SK-N-DZ (cell line): ENCODE measurements at regions not wholly inside any gene's neighbourhood (a gene's known extent, or its start where the extent isn't known, plus 50 kb on each side); places are given as distances from the start of the nearest gene placed in this dataset.
"Not testable (repeated sequence)": the region's sequence is repeated elsewhere in the genome, so short reads cannot be mapped to it uniquely, and the experiment has no call there.

Experiments
- DNase-seq: peaks from one replicate; pipeline ENCODE4 v3.0.0-alpha.2; 2015; ENCODE audit warnings: low spot score

DNA sequence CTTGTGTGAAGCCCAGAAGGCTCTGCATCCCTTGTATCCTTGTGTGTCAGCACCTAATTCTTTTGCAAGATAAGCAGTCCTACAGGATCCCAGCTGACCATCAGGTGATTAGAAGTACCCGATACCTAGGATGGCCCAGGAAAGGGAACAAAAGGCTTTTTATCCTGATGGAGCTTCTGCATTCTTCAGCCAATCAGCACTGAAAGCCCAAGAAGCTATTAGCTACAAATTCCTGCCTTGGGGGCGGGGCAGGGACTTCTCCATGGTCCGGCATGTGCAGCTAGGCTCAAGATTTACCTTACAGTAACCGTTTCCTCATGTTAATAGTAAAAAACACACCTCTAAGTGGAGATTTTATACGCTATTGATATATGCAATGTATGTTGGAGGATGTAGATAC lies 264.6 kb upstream of the THUMPD2 start:
- DNase-seq: no peak

DNA sequence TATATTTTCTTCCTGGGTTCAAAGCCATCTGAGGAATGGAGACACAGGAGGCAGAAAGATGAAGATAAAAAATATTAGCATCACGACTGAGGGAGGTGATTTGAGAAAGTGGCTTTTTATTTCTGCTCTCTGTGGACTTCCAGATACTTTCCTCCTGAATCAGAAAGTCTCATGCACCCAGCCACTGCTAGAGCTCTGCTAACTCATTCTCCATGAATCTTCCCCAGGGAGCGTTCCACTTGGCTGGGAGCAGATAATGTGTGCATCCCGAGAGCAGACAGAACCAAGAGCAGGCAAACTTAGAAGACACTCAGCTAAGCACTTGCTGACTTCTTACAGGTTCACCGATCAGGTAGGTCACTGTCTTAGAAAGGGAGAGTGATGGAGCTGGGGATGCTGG lies 264.1 kb upstream of the THUMPD2 start:
- no peak for DNase-seq

DNA sequence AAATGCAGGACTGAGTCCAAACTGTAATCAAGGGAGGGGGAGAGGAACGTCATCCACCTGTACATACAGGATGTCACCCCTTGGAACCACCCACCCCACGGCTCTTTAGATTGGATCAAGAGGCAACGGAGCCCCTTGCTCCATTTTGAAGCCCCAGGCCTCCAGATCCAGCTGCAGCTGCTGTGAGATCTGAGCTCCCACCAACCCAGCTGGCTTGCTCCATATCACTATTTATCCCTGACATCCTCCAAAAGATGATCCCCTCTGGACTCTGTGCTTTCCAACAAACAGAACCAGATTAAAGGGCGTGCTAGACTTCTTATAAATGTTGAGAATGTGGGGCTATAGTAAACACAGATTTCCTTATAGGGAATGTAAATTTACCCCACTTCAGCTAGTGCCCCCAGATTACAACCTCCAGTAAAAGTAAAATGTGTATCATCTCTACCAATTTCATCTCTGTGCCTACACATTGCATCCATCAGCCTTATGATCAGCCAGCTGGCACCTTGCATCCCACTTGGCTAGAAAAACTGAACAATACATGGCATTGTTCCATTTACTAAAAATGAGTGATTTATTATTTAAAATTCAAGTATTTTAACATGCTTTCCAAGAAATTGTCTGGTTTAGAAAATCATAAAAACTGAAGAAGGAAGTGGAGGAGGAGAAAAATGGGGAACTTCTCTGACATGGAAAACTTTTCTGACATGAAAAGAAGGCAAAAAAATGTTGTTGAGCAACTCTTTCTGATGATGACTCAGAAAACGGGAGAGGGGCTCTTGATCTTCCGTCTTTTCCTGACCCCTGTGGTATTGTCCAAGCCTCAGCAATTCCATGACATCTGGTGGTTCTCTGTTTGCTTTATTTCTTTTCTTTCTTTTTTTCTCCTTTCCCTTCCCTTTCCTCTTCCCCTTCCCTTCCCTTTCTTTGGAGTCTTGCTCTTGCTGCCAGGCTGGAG lies 262.6 kb upstream of the THUMPD2 start:
- DNase-seq: no peak

DNA sequence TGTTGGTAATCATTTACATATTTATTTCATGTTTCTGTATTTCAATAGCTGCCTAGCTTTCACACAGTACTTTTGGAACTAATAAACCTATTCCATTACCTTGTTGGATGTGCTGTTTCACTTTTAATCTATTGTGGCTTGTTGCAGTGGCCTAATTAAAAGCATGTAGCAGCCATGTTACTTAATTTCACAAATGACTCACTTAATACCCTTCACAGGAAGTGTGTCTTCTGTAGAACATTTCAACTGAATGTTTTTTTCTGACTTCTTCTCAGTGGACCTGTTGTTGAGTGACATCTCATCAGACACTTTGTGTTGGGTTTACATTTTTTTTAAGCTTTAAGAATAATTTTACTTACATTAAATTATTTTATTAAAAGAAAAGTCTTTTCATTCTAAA lies 260.5 kb upstream of the THUMPD2 start:
- no peak for DNase-seq

DNA sequence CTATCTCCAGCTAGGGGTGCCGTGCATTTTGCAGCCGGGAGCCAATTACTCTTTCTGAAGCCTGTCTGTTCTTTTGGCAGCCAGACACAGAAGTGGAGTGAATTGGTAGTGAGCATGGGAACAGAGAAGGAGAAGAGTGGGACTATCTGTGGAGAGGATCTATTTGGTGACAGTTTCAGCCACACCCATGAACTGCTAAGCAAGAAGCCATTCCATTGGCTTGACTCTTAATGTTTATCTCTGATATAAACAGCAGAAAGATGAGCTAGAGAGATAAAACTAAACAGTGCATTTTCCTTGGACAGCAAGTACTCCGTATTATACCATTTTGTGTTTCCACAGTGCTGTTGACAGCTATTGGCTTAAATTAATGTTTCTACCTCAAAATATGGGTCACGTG lies 259.6 kb upstream of the THUMPD2 start:
- DNase-seq: peak; percentile 17

DNA sequence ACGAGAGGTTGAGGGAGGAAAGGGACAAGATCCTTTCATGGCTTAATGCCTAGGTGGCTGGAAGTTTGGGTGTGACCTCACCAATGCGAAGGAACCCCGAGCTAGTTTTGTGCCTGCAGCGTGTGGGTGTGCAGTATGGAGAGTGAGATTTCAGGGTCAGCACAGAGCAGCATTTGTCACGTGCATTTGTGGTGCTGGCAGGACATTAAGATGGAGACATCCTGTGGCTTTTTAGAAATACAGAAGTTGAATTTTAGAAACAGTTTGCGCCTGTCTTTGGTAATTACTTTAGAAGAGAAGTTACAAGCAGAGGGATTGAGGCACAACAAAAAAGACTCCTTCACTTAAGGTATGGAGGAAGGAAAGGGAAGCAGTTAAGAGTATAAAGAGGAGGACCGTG lies 258.2 kb upstream of the THUMPD2 start:
- DNase-seq: no peak

DNA sequence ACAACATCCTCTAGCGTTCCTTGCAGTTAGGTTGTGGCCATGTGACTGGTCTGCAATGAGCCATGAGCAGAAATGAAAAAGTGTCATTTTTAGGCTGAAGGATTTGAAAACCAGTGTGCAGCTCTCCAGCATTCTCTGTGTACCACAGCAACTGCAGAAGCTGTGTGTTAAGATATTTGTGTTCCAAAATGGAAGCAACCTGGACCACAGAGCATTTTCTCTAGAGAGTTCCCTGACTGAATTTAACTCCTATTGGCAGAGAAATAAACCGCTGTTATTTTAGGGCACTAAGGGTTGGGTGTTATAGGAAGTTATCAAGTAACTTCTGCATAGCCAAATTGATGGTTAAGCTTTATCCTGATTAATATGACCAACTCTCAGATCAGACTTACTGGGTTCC lies 257.2 kb upstream of the THUMPD2 start:
- DNase-seq: no peak

DNA sequence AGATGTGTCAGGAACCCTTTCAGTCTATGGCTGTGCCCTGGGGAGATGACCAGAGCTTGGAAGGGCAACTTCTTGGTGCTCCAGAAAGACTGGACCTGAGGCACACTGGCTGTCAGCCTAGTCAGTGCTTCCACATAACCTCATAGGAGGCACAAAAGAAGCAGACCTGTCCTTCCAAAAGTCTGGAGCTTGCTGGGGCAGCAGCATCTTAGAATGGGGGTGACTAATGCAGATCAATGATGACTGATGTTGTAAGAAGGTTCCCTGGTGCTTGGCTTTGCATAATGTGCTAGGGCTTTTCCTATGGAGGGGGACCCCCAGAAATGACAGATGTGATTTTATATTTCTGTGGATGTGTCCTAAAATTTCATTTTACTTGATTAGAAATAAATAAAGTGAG lies 255.7 kb upstream of the THUMPD2 start:
- no peak for DNase-seq

DNA sequence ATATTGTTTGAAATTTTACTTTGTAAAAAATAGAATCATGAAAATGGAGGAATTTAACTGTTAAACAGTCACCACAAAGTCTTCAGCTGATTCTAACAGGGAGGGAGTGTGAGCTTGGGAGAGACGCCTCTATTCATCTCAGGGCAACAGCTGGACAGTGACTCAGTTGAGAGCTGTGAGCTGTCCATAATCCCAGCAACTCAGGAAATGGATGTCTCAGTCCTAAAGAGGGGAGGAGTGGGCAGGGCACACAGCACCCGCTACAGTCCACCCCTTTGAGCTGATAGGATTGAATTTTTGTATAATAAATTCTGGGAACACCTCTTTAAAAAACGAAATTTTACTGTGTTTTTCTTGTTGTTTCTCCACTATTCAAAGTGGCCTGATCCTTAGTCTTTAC lies 255.1 kb upstream of the THUMPD2 start:
- DNase-seq: no peak

DNA sequence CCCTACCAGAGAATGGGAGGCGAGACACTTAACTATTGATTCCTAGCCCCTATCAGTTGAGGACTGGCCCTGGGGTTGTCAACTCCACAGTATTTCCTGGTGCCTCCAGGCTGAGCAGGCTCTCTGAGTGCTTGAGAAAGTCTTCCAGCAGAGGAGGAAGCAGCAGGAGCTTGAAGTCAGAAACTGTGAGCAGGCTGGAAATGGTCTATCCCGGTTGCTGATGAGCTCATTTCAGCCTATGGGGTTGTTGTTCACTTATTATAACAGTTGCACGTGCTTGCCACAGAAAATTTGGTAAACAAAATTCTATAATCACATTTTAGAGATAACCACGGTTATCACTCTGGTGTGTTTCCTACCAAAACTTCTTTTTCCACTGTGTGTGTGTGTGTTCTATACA lies 254.7 kb upstream of the THUMPD2 start:
- DNase-seq: no peak

DNA sequence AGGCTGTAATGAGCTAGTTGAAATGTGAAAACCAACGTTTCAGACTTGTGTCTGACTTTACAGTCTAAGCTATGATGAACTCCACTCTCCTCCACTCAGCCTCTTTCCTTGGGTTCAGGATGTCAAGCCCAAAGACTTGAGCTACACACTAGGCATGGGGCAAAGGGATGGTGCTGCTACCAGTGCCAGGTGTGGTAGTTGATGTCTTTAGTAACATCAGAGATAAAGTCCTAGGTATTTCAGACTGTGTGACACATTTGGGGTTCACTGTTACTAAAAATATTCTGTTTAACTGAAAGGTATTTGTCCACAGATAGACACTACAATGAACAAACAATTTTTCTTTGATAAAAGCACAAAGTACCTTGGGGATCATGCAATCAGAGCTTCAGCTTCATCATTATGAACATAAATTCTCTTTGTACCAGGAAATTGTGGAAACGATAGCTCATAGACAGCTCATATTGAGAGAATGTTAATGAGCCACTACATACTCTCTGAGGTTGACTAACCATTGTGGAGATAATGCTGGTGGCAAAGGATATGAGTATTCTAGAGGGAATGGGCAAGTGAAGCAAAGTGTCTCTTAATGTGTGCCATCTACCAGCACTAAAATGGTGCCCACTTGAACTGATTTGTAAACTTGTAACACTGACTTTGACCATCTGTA lies 253.7 kb upstream of the THUMPD2 start:
- no peak for DNase-seq

DNA sequence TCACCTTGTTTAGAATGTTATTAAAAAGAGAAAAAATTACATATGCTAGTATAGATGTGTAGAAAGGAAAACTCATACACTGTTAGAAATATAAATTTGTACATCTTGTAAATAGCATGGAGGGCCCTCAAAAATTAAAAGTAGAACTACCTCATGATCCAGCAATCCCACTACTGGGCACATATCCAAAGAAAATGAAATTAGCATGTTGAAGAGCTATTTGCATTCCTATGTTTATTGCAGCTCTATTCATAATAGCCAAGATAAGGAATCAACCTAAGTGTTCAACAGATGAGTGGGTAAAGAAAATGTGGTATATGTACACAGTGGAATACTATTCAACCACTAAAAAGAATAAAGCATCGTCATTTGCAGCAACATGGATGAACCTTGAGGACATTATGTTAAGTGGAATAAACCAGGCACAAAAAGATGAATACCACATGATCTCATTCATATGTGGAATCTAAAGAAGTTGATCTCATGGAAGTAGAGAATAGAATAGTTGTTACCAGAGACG lies 251.5 kb upstream of the THUMPD2 start:
- no peak for DNase-seq

DNA sequence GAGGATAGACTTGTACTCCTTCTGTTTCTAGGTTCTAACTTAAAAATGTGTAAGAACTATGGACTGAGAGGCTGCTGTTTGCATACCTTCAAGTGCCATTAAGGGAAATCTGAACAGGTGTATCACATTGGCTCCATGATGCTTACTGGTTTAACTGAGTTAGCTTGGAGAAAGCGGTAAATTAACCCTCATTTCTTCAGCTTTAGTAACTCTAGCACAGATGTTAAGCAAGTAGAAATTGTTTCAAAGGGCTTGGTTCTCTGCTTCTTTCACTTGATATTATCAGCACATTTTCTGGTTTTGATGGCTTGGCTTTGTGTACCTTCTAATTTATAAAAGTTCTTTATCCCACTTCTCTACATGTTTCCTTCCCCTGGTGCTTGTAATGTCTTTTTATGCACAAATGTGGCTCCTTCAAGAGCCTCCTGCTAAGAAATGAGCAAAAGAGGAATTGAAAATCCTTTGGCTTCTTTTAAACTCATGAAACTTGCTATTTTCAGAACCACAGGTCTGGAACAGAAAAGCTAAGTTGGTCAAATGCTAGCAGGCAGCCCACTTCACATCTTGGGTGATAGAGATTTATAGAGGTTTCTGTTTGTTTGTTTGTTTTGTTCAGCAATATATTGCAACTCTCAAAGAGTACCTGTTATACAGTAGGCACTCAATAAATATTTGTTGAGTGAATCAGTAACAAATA lies 249.9 kb upstream of the THUMPD2 start:
- no peak for DNase-seq

DNA sequence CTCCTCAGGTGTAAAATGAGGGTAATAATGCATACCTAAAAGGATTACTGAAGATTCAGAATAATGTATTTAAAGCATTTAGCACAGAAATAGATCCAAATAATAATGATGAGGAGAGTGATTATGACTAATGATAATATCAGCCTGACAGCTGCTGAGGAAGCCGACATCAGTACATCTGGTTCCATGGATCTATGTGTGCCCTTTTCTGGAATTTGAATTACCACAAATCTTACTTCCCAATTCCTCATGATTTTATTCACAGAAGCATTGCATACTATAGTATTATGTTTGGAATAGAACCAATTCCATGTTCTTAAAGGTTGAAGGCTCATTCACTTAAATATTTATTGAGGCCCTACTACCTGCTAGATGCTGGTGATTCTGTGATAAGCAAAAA lies 248.9 kb upstream of the THUMPD2 start:
- DNase-seq: no peak

DNA sequence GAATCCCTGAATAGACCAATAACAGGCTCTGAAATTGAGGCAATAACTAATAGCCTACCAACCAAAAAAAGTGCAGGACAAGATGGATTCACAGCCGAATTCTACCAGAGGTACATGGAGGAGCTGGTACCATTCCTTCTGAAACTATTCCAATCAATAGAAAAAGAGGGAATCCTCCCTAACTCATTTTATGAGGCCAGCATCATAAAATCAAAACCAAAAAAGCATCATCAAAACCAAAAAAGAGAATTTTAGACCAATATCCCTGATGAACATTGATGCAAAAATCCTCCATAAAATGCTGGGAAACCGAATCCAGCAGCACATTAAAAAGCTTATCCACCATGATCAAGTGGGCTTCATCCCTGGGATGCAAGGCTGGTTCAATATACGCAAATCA lies 246.2 kb upstream of the THUMPD2 start:
- DNase-seq: not testable (repeated sequence)

DNA sequence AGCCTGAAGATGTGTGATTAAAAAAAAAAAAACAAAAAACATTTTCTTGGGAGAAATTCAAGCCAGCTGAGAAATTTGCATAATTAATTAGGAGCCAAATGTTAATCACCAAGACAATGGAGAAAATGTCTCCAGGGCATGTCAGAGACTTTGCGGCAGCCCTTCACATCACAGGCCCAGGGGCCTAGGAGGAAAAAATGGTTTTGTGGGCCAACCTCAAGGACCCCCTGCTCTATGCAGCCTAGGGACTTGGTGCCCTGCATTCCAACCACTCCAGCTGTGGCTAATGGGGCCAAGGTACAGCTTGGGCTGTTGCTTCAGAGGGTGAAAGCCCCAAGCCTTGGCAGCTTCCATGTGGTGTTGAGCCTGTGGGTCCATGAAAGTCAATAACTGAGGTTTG lies 241.9 kb upstream of the THUMPD2 start:
- DNase-seq: no peak

DNA sequence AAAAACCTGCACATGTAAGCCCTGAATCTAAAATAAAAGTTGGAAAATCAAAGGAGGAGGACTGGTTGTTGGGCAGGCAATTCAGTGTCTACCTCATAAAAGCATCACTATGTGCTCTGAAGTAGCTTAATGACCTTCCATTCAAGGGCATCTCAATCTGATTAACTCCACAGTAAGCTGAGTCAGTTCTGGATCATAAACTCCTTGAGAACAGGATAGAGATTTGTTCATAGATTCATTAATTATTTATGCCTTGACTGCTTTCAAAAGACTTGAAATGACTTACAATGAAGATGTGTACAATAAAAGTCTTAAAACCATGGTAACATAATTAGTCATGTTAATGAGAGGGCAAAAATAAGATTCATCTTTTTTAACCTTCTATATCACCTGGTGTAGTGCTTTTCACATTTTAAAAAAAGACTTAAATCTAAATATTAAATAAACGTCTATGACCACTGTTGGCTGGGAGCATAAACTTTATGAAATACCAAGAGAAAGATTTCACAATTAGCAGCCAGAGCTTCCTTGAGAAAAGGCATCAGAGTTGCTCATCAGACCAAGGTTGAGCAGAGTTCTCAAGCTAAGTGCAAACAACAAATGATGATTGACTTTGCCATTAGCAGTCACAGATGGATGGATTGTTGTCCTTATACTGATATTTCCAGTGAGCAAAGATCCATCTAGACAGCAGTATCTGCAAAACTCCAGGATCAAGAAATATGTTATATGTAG lies 237.3 kb upstream of the THUMPD2 start:
- no peak for DNase-seq

DNA sequence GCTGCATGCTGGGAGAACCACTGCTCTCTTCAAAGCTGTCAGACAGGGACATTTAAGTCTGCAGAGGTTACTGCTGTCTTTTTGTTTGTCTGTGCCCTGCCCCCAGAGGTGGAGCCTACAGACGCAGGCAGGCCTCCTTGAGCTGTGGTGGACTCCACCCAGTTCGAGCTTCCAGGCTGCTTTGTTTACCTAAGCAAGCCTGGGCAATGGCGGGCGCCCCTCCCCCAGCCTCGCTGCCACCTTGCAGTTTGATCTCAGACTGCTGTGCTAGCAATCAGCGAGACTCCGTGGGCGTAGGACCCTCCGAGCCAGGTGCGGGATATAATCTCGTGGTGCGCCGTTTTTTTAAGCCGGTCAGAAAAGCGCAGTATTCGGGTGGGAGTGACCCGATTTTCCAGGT lies 234.9 kb upstream of the THUMPD2 start:
- not testable (repeated sequence) for DNase-seq

DNA sequence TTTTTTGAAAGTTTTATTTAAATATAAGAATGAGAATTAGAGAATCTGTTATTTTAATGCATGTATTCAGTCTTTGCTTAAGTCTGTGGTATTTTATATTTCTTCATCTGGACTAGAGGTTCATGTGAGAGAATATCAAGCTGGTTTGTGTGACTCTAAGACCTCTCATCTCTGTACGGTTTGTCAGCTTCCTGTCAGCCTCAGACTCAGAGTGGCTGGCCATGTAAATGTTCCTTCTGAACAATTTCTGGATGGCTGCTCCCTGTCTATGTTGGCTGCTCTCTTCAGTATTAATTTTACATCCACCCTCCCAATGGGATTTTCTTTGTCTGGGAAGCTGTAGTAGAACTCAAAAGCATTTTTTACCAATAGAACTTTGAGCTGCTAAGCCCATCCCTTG lies 225.3 kb upstream of the THUMPD2 start:
- no peak for DNase-seq

DNA sequence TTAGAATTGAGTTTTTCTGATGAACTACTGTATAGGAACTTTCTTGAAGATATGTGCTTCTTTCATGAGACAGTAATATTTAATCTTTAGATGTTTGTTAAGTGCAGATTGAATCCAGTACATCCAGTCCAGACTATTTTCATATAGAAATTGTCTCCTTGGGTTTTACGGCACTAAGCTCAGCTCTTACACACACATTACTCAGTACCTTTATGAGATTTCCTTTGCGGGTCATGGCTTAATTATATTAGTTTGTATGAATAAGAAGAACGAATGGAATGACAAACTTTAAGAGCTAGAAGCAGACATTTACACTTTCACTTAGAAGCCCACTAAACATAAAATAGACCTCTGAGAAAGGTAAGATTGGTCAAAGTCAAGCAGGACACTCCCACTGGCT lies 223.3 kb upstream of the THUMPD2 start:
- no peak for DNase-seq

DNA sequence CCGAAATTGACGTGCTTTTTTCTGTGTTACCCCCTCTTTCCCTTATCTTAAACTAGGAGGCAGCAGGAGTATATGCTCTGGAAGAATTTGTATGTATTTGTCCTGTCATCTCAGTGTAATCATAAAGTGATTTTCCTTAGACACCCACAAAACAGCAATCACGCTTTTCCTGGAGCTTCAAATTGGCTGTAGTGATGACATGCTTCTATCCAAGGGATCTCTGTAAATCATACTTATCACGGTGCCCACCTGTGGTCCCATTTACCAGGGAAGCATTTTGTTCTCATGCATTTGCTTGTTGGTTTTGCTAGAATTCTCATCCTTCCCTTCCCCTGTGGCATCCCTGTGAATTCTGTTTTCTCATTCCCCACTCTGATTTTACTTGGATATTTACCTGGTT lies 220.8 kb upstream of the THUMPD2 start:
- no peak for DNase-seq

DNA sequence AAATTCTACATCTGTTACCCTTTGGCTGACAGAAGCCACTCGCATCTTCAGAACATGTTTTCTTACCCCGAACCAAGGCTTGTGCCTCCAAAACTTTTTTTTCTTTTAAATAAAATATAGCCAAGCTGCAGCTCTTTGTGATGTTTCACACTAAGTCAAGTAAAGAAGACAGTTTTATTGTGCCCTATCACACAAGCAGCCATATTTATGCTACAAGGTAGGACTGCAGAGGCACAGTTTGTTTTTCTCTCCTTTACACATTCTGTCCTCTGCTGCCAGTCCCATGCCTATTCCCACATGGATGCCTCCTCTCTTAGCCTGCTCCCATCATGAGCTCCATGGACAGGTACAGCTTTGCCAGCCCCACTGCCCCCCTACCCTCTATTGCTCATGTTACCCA lies 219.6 kb upstream of the THUMPD2 start:
- no peak for DNase-seq
